GM23338 (cell line): ENCODE measurements at regions not wholly inside any gene's neighbourhood (a gene's known extent, or its start where the extent isn't known, plus 50 kb on each side); places are given as distances from the start of the nearest gene placed in this dataset.

ENCODE experiments used
- ATAC-seq: fragments of 200-7000 bp; cut with Tn5 transposase; 3 replicates; pipeline ENCODE4 v1.9.1; 2020
- DNase-seq: peaks from one replicate; pipeline ENCODE4 v3.0.0-alpha.2; 2015; ENCODE audit warnings: low spot score
- H2AFZ ChIP-seq: fragments of 200-600 bp; sonication (generic); 2 replicates; pipeline ENCODE4 v1.8.0; 2016; ENCODE audit warnings: antibody characterized with exemption, mild to moderate bottlenecking, moderate library complexity
- H3F3A ChIP-seq: fragments of 200-600 bp; sonication (generic); replicated peaks from 2 replicates; pipeline ENCODE4 v1.8.0; 2017; ENCODE audit warnings: antibody characterized with exemption, mixed run types, low read depth
- H3K27ac ChIP-seq: fragments of 200-600 bp; sonication (generic); 2 replicates; pipeline ENCODE4 v1.6.1; 2016; ENCODE audit warnings: low read depth
- H3K27me3 ChIP-seq: fragments of 200-600 bp; sonication (generic); 2 replicates; pipeline ENCODE4 v1.8.0; 2016; ENCODE audit warnings: mild to moderate bottlenecking, mixed run types, moderate library complexity; ENCODE audit not compliant: insufficient read depth
- H3K36me3 ChIP-seq: fragments of 200-600 bp; sonication (generic); 2 replicates; pipeline ENCODE4 v1.8.0; 2016; ENCODE audit warnings: mild to moderate bottlenecking; ENCODE audit not compliant: insufficient read depth
- H3K4me1 ChIP-seq: fragments of 200-600 bp; sonication (generic); 2 replicates; pipeline ENCODE4 v1.8.0; 2016; ENCODE audit warnings: mild to moderate bottlenecking, moderate library complexity; ENCODE audit not compliant: insufficient read depth
- H3K4me2 ChIP-seq: fragments of 200-600 bp; sonication (generic); 2 replicates; pipeline ENCODE4 v1.7.1; 2017; ENCODE audit warnings: mixed run types
- H3K4me3 ChIP-seq: fragments of 200-600 bp; sonication (generic); 2 replicates; pipeline ENCODE4 v1.6.1; 2016; ENCODE audit warnings: mixed run types
- H3K79me2 ChIP-seq: fragments of 200-600 bp; sonication (generic); replicated peaks from 2 replicates; pipeline ENCODE4 v1.8.0; 2017; ENCODE audit warnings: mild to moderate bottlenecking; ENCODE audit not compliant: insufficient read depth
- H3K9me2 ChIP-seq: fragments of 200-600 bp; sonication (generic); 2 replicates; pipeline ENCODE4 v1.8.0; 2017; ENCODE audit not compliant: insufficient read depth
- H4K20me1 ChIP-seq: fragments of 200-600 bp; sonication (generic); replicated peaks from 2 replicates; pipeline ENCODE4 v1.8.0; 2017; ENCODE audit warnings: mild to moderate bottlenecking; ENCODE audit not compliant: insufficient read depth
- H3K27ac Mint-ChIP-seq: 2 replicates; pipeline ENCODE4 v1.8.0; 2020; ENCODE audit warnings: inconsistent platforms, mild to moderate bottlenecking, moderate library complexity, mixed read lengths
- H3K27me3 Mint-ChIP-seq: 3 replicates; pipeline ENCODE4 v1.8.0; 2022; ENCODE audit warnings: low read depth, mild to moderate bottlenecking, moderate library complexity, mixed read lengths, inconsistent platforms; ENCODE audit not compliant: insufficient read depth, poor library complexity
- H3K36me3 Mint-ChIP-seq: 3 replicates; pipeline ENCODE4 v1.8.0; 2021; ENCODE audit warnings: low read depth, mild to moderate bottlenecking, inconsistent platforms, moderate library complexity, mixed read lengths
- H3K4me1 Mint-ChIP-seq: 3 replicates; pipeline ENCODE4 v1.8.0; 2020; ENCODE audit warnings: mild to moderate bottlenecking, inconsistent platforms, mixed read lengths
- H3K4me3 Mint-ChIP-seq: 3 replicates; pipeline ENCODE4 v1.8.0; 2021; ENCODE audit warnings: moderate library complexity, mild to moderate bottlenecking, inconsistent platforms, mixed read lengths
- H3K9me3 Mint-ChIP-seq: 3 replicates; pipeline ENCODE4 v1.8.0; 2020; ENCODE audit warnings: moderate library complexity, mild to moderate bottlenecking, inconsistent platforms, mixed read lengths
- CREB1 ChIP-seq: fragments of 250-450 bp; sonication (Bioruptor Pico); IDR thresholded peaks from 2 replicates; pipeline ENCODE4 v1.5.0; 2020; ENCODE audit warnings: low read depth, mild to moderate bottlenecking, moderate library complexity
- CTCF ChIP-seq, 2 experiments: fragments of 200-600 bp in 1 of 2; sonication (generic) in 1 of 2; conservative IDR thresholded peaks; 2 replicates each; pipeline versions ENCODE4 v1.5.1 to v1.6.1; 2016 to 2017; ENCODE audit warnings: antibody characterized with exemption in 2 of 2, low read depth in 2 of 2, mild to moderate bottlenecking in 2 of 2, moderate library complexity in 1 of 2
- ETS1 ChIP-seq: IDR thresholded peaks from 2 replicates; pipeline ENCODE4 v1.6.1; 2016; ENCODE audit warnings: antibody characterized with exemption
- EZH2 ChIP-seq: fragments of 200-600 bp; sonication (generic); IDR thresholded peaks from one replicate; pipeline ENCODE4 v1.8.0; 2017; ENCODE audit warnings: antibody characterized with exemption, mild to moderate bottlenecking, low read depth; ENCODE audit not compliant: unreplicated experiment
- EZH2phosphoT487 ChIP-seq: fragments of 200-600 bp; sonication (generic); IDR thresholded peaks from one replicate; pipeline ENCODE4 v1.8.1; 2018; ENCODE audit warnings: antibody characterized with exemption; ENCODE audit not compliant: unreplicated experiment
- JUNB ChIP-seq: IDR thresholded peaks from one replicate; pipeline ENCODE4 v1.6.1; 2016; ENCODE audit warnings: antibody characterized with exemption; ENCODE audit not compliant: unreplicated experiment
- NANOG ChIP-seq: IDR thresholded peaks from 2 replicates; pipeline ENCODE4 v1.6.1; 2016; ENCODE audit warnings: antibody characterized with exemption, borderline replicate concordance
- POLR2AphosphoS5 ChIP-seq: IDR thresholded peaks from 2 replicates; pipeline ENCODE4 v1.6.1; 2016; ENCODE audit warnings: antibody characterized with exemption, low read depth
- REST ChIP-seq: IDR thresholded peaks from one replicate; pipeline ENCODE4 v1.6.1; 2018; ENCODE audit warnings: antibody characterized with exemption; ENCODE audit not compliant: unreplicated experiment
- ZNF114 ChIP-seq: fragments of 250-450 bp; sonication (Bioruptor Pico); IDR thresholded peaks from 2 replicates; pipeline ENCODE4 v1.5.0; 2020; ENCODE audit warnings: mild to moderate bottlenecking, moderate library complexity
- ZNF331 ChIP-seq: fragments of 250-450 bp; sonication (Bioruptor Pico); IDR thresholded peaks from 2 replicates; pipeline ENCODE4 v1.5.0; 2020; ENCODE audit warnings: low read depth, mild to moderate bottlenecking, moderate library complexity
- ZNF462 ChIP-seq: fragments of 250-450 bp; sonication (Bioruptor Pico); IDR thresholded peaks from 2 replicates; pipeline ENCODE4 v1.5.0; 2020; ENCODE audit warnings: mild to moderate bottlenecking, moderate library complexity

- H3K27me3 ChIP-seq: no peaks in the 10 kb centered on the region
- H3K4me1 Mint-ChIP-seq: peaks cover 13% of the 10 kb centered on the region
- H3K4me2 ChIP-seq: no peak overlapping the region
- peaks cover 10% of the 10 kb centered on the region; the same call in 1 of the 2 replicates for H3K4me1 ChIP-seq
- TF ChIP-seq NANOG (no peak), CTCF (conservative IDR thresholded peaks at IDR 0.05; ENCODE audit: low read depth in 2 of 2) (no peak), POLR2AphosphoS5 (no peak), EZH2phosphoT487 (no peak), EZH2 (no peak), REST (no peak), ZNF331 (CRISPR knock-in tag) (no peak), JUNB (no peak), ZNF114 (CRISPR knock-in tag) (no peak), ETS1 (no peak), ZNF462 (no peak), CREB1 (CRISPR knock-in tag) (no peak)
- no peaks in the 10 kb centered on the region for H3F3A ChIP-seq
- ATAC-seq (no peak), DNase-seq (no peak)
- H3K4me3 Mint-ChIP-seq: no peak overlapping the region
- H2AFZ ChIP-seq: no peak overlapping the region
- H3K27ac Mint-ChIP-seq: no peak overlapping the region
- no peaks in the 10 kb centered on the region; the same call in 1 of the 2 replicates for H3K9me2 ChIP-seq
- no peak overlapping the region for H3K27ac ChIP-seq
- no peaks in the 10 kb centered on the region for H3K9me3 Mint-ChIP-seq
- no peaks in the 10 kb centered on the region for H3K36me3 ChIP-seq
- H3K27me3 Mint-ChIP-seq: peaks cover 6% of the 10 kb centered on the region
- H4K20me1 ChIP-seq: no peaks in the 10 kb centered on the region
- H3K79me2 ChIP-seq: no peaks in the 10 kb centered on the region
- no peak overlapping the region for H3K4me3 ChIP-seq
- H3K36me3 Mint-ChIP-seq: no peaks in the 10 kb centered on the region
Measured at GRCh38 chr2:148590612-148591011, 53.9 kb upstream of the EPC2 start.
